ENCODE measurements at regions not wholly inside any gene's neighbourhood (a gene's known extent, or its start where the extent isn't known, plus 50 kb on each side); places are given as distances from the start of the nearest gene placed in this dataset.

GRCh38 chr10:69716711-69717560 is 84.8 kb upstream of the COL13A1 start:
- POLR2A ChIA-PET, result interaction anchor here (0.6 to 0.7 kb wide), 2 partner anchors 779 to 901 kb away, joined by 3 read pairs; no protein-coding TSS in a partner anchor
- DNase-seq (ENCODE audit: unreplicated experiment), result peak; percentile 76
- no peaks in the 10 kb centered on the region for H3K27me3 Mint-ChIP-seq (ENCODE audit: insufficient read depth, unreplicated experiment)
- peaks cover 17% of the 10 kb centered on the region for H3K4me1 Mint-ChIP-seq (ENCODE audit: insufficient read depth, unreplicated experiment)
- H3K27ac Mint-ChIP-seq (ENCODE audit: low read depth, unreplicated experiment), result no peak overlapping the region
- intact Hi-C loops (cut with micrococcal nuclease), result loop anchor here (1.0 kb wide), 3 partner anchors 21 to 202 kb away; no protein-coding TSS in a partner anchor
- CTCF ChIA-PET, result interaction anchor here (0.6 to 6.7 kb wide), 28 partner anchors 9 to 1627 kb away, joined by 3 to 104 read pairs (median 4); partner anchors contain the start of gene FAM241B
- peak; percentile 88 for TF ChIP-seq CTCF (IDR thresholded peaks at IDR 0.05; ENCODE audit: unreplicated experiment)
- no peaks in the 10 kb centered on the region for H3K36me3 Mint-ChIP-seq (ENCODE audit: insufficient read depth, unreplicated experiment)
- H3K9me3 Mint-ChIP-seq (ENCODE audit: unreplicated experiment), result no peaks in the 10 kb centered on the region
- no peak overlapping the region for H3K4me3 Mint-ChIP-seq (ENCODE audit: unreplicated experiment)
- no TSS peak for BruUV-seq (replicated peaks)

- H3K4me3 Mint-ChIP-seq (ENCODE audit: unreplicated experiment), result no peak overlapping the region
- BruUV-seq (replicated peaks), result no TSS peak
- ChIA-PET POLR2A (interaction anchor here (0.6 kb wide), 1 partner anchor 99 kb away, joined by 3 read pairs; no protein-coding TSS in a partner anchor), CTCF (interaction anchor here (0.6 to 6.7 kb wide), 4 partner anchors 18 to 76 kb away, joined by 3 to 104 read pairs (median 32); no protein-coding TSS in a partner anchor)
- DNase-seq (ENCODE audit: unreplicated experiment), result no peak
- no peaks in the 10 kb centered on the region for H3K27me3 Mint-ChIP-seq (ENCODE audit: insufficient read depth, unreplicated experiment)
- peaks cover 17% of the 10 kb centered on the region for H3K4me1 Mint-ChIP-seq (ENCODE audit: insufficient read depth, unreplicated experiment)
- H3K27ac Mint-ChIP-seq (ENCODE audit: low read depth, unreplicated experiment), result no peak overlapping the region
- H3K36me3 Mint-ChIP-seq (ENCODE audit: insufficient read depth, unreplicated experiment), result no peaks in the 10 kb centered on the region
- no peaks in the 10 kb centered on the region for H3K9me3 Mint-ChIP-seq (ENCODE audit: unreplicated experiment)
- TF ChIP-seq CTCF (IDR thresholded peaks at IDR 0.05; ENCODE audit: unreplicated experiment), result no peak
- intact Hi-C loops (cut with micrococcal nuclease), result no loop called here
These were observed 82.8 kb upstream of the COL13A1 start for GRCh38 chr10:69718951-69719350.

GRCh38 chr10:69721690-69722310 is 79.9 kb upstream of the COL13A1 start:
- ChIA-PET CTCF (no interaction called here), POLR2A (interaction anchor here (1.0 kb wide), 1 partner anchor 11 kb away, joined by 3 read pairs; no protein-coding TSS in a partner anchor)
- Mint-ChIP-seq H3K4me1 (ENCODE audit: insufficient read depth, unreplicated experiment) (no peaks in the 10 kb centered on the region), H3K4me3 (ENCODE audit: unreplicated experiment) (no peak overlapping the region), H3K36me3 (ENCODE audit: insufficient read depth, unreplicated experiment) (no peaks in the 10 kb centered on the region), H3K9me3 (ENCODE audit: unreplicated experiment) (no peaks in the 10 kb centered on the region), H3K27me3 (ENCODE audit: insufficient read depth, unreplicated experiment) (no peaks in the 10 kb centered on the region), H3K27ac (ENCODE audit: low read depth, unreplicated experiment) (no peak overlapping the region)
- no peak for DNase-seq (ENCODE audit: unreplicated experiment)
- intact Hi-C loops (cut with micrococcal nuclease), result no loop called here
- TF ChIP-seq CTCF (IDR thresholded peaks at IDR 0.05; ENCODE audit: unreplicated experiment), result no peak
- BruUV-seq (replicated peaks), result no TSS peak

- no peak for DNase-seq (ENCODE audit: unreplicated experiment)
- ChIA-PET POLR2A (no interaction called here), CTCF (no interaction called here)
- Mint-ChIP-seq H3K36me3 (ENCODE audit: insufficient read depth, unreplicated experiment) (no peaks in the 10 kb centered on the region), H3K27me3 (ENCODE audit: insufficient read depth, unreplicated experiment) (no peaks in the 10 kb centered on the region), H3K4me3 (ENCODE audit: unreplicated experiment) (no peak overlapping the region), H3K4me1 (ENCODE audit: insufficient read depth, unreplicated experiment) (peaks cover 8% of the 10 kb centered on the region), H3K9me3 (ENCODE audit: unreplicated experiment) (no peaks in the 10 kb centered on the region), H3K27ac (ENCODE audit: low read depth, unreplicated experiment) (no peak overlapping the region)
- TF ChIP-seq CTCF (IDR thresholded peaks at IDR 0.05; ENCODE audit: unreplicated experiment), result no peak
- intact Hi-C loops (cut with micrococcal nuclease), result no loop called here
- BruUV-seq (replicated peaks), result no TSS peak
These were observed 78.1 kb upstream of the COL13A1 start for GRCh38 chr10:69723653-69724052.

Data from MCF 10A (cell line).